Thyroid gland (tissue), 4 donors: ENCODE measurements at regions not wholly inside any gene's neighbourhood (a gene's known extent, or its start where the extent isn't known, plus 50 kb on each side); places are given as distances from the start of the nearest gene placed in this dataset.

ENCODE experiments used
- DNase-seq, 2 donors: peaks; one replicate each; pipeline ENCODE4 v3.0.0-alpha.2; 2019
- H3K27ac ChIP-seq, 3 donors: fragments of 200-600 bp; sonication (generic); 1 replicate in 2 of 3; 2 replicates in 1 of 3; pipeline ENCODE4 v1.5.1; 2016 to 2019; ENCODE audit warnings: mild to moderate bottlenecking in 1 of 3, moderate library complexity in 1 of 3
- H3K27me3 ChIP-seq: fragments of 200-600 bp; sonication (generic); one replicate; pipeline ENCODE4 v1.5.1; 2019
- H3K36me3 ChIP-seq, 2 donors: fragments of 200-600 bp; sonication (generic); one replicate each; pipeline ENCODE4 v1.5.1; 2016 to 2019
- H3K4me1 ChIP-seq, 2 donors: fragments of 200-600 bp; sonication (generic); one replicate each; pipeline ENCODE4 v1.5.1; 2017 to 2019
- H3K4me3 ChIP-seq, 3 donors: fragments of 200-600 bp; sonication (generic); replicated peaks in 1 of 3; 1 replicate in 2 of 3; 2 replicates in 1 of 3; pipeline ENCODE4 v1.5.1; 2016; ENCODE audit warnings: mild to moderate bottlenecking in 1 of 3
- H3K9me3 ChIP-seq: fragments of 200-600 bp; sonication (generic); one replicate; pipeline ENCODE4 v1.5.1; 2017
- CTCF ChIP-seq, 6 experiments: fragments of 200-600 bp in 3 of 6; fragments of 450-650 bp in 3 of 6; sonication (generic) in 3 of 6; IDR thresholded peaks; one replicate each; pipeline ENCODE4 v1.5.1; 2016 to 2019; ENCODE audit warnings: antibody characterized with exemption in 6 of 6, mild to moderate bottlenecking in 2 of 6, inconsistent platforms in 1 of 6, moderate library complexity in 1 of 6
- POLR2A ChIP-seq, 2 donors: fragments of 450-650 bp; IDR thresholded peaks; one replicate each; pipeline ENCODE4 v1.6.1; 2017; ENCODE audit warnings: antibody characterized with exemption in 2 of 2, mild to moderate bottlenecking in 2 of 2, moderate library complexity in 1 of 2
- WGBS, 2 donors: methylation state at CpG; one replicate each; pipeline ENCODE4 v1.1.5; 2017; 5-methylcytosine and 5-hydroxymethylcytosine counted together
- intact Hi-C: fragments of 100-400 bp; cut with DNase I; formaldehyde crosslinking; loops from one replicate; pipeline ENCODE4 v1.15.1; 2023

DNA sequence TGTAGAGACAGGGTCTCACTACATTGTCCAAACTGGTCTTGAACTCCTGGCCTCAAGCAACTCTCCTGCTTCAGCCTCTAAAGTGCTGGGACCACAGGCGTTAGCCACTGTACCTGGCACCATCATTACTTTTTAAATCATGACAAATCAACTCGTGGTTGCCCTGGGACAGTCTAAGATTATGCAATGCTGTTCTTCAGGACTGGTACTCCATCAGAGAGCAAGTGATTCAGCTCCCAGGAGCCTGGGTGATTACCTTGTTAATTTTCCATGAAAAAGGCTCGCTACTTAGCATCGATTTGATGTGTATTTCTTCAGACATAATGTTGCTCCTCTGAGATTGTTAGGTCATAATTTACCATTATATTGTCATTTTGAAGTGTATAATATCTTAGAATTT is 158.9 kb upstream of the STEAP4 start:
- Histone ChIP-seq H3K36me3 (no peaks in the 10 kb centered on the region), H3K9me3 (no peaks in the 10 kb centered on the region), H3K4me1 (no peaks in the 10 kb centered on the region), H3K27ac (no peak overlapping the region), H3K4me3 (no peak overlapping the region), H3K27me3 (no peaks in the 10 kb centered on the region)
- intact Hi-C loops = no loop called here
- 78 to 83% methylated on average over 4 of the region's 4 CpGs for WGBS, 2 donors
- TF ChIP-seq POLR2A (IDR thresholded peaks at IDR 0.05) (no peak), CTCF (IDR thresholded peaks at IDR 0.05) (no peak)
- DNase-seq = no peak

DNA sequence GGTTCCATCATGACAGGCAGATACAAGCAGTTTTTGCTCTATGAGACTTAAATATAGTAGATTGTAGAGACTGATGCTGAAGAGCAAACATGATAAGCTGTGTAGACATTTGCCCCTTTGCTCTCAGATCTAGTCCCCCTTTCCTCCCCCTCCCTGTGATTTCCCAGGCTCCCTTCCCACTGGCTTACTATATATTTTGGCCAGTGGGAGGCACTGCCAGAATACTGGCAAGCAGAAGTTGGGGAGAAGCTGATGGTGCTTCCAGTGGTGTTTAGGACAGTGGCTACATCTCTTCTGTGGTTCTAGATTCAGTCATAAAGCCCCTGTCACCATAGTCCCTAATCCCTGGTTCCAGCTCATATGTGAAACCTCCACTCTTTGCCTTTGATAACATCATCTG is 156.1 kb upstream of the STEAP4 start:
- Histone ChIP-seq H3K4me1 (no peaks in the 10 kb centered on the region), H3K27me3 (no peaks in the 10 kb centered on the region), H3K36me3 (no peaks in the 10 kb centered on the region), H3K4me3 (no peak overlapping the region), H3K27ac (no peak overlapping the region), H3K9me3 (no peaks in the 10 kb centered on the region)
- TF ChIP-seq CTCF (IDR thresholded peaks at IDR 0.05) (no peak), POLR2A (IDR thresholded peaks at IDR 0.05) (no peak)
- intact Hi-C loops = no loop called here
- DNase-seq = no peak

DNA sequence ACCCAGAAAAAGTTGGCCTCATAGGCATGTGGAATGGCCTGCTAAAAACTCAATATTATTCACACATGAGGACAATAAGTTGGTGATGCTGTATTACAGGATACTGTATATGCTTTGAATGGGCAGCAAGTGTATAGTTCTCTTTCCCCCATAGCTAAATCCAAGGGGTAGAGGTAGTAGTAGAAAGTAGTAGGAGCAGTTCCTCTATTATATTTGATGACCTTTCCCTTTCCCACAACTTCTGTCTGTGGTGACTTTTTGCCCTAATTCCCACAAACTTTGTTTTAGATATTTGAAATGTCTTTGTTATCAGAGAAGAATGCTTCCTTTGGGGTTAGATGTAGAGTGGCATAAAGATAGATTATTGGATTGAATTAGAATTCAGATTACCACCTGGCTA is 154.0 kb upstream of the STEAP4 start:
- intact Hi-C loops = no loop called here
- no peak overlapping the region for H3K27ac ChIP-seq
- DNase-seq = no peak
- H3K4me1 ChIP-seq = no peaks in the 10 kb centered on the region
- no peaks in the 10 kb centered on the region for H3K27me3 ChIP-seq
- no peaks in the 10 kb centered on the region for H3K9me3 ChIP-seq
- H3K4me3 ChIP-seq = no peak overlapping the region
- no peaks in the 10 kb centered on the region for H3K36me3 ChIP-seq
- TF ChIP-seq CTCF (IDR thresholded peaks at IDR 0.05) (no peak), POLR2A (IDR thresholded peaks at IDR 0.05) (no peak)

DNA sequence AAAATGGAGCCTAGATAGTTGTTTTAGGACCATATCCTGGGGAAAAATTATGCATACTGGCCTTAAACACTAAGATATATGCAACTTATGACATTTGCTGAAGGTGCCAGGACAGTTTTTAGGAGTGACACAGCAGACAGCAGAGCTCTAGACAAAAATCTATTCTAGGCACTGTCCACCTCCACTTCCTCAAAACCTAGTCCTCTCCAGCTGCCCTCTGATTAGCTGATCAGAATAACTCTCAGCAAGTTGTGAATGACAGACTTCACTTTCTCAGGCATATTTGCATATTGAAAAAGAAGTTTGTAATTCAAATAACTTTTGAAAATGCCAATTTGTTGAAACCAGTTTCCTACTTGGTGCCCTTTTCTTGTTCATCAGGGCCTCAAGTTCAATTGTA is 152.3 kb upstream of the STEAP4 start:
- TF ChIP-seq POLR2A (IDR thresholded peaks at IDR 0.05) = no peak
- TF ChIP-seq CTCF (IDR thresholded peaks at IDR 0.05) = no peak
- DNase-seq = no peak

DNA sequence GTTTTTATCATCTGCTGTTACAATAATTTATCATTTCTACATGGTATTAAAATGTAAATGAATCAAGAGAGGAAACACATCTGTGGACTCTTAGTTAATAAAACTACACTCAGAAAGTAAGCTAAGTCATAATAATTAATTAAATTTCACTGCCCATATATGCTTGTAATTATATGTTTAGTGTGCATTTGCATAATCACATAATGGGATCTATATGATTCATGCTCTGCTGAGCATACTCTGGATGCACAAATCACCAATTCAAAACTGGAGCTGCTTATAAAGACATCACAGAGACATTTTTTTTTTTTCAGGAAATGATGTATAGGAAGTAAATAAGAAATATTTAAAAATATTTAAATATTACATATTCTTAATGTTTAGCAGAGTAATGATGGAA is 151.6 kb upstream of the STEAP4 start:
- Histone ChIP-seq H3K36me3 (no peaks in the 10 kb centered on the region), H3K4me1 (no peaks in the 10 kb centered on the region), H3K9me3 (no peaks in the 10 kb centered on the region), H3K27me3 (no peaks in the 10 kb centered on the region), H3K27ac (no peak overlapping the region), H3K4me3 (no peak overlapping the region)
- intact Hi-C loops = no loop called here
- TF ChIP-seq CTCF (IDR thresholded peaks at IDR 0.05) (no peak), POLR2A (IDR thresholded peaks at IDR 0.05) (no peak)
- no peak for DNase-seq

More for the DNA sequence above, 152.3 kb upstream of the STEAP4 start:
- Histone ChIP-seq H3K27me3 (no peaks in the 10 kb centered on the region), H3K4me3 (no peak overlapping the region), H3K27ac (no peak overlapping the region), H3K36me3 (no peaks in the 10 kb centered on the region), H3K9me3 (no peaks in the 10 kb centered on the region), H3K4me1 (no peaks in the 10 kb centered on the region)
- intact Hi-C loops = no loop called here
